AML-193 (cell line): ENCODE measurements at regions not wholly inside any gene's neighbourhood (a gene's known extent, or its start where the extent isn't known, plus 50 kb on each side); places are given as distances from the start of the nearest gene placed in this dataset.

ENCODE experiments used
- DNase-seq, 2 experiments: peaks; one replicate each; lab custom pipeline; 2025; lab: John Stamatoyannopoulos, UW

DNA sequence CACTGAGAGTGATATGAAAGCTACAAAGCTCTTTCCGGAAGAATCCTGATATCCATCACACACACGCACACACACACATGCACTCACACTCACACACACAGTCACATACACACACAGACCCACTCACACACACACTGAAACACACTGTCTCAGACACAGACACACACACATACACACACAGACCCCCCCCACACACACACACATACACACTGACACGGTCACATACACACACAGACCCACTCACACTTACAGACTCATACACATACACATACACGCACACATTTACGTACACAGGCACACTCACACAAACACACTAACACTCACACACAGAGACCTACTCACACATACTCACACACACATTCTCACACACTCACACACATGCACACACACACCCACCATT, 58.6 kb downstream of the LIG4 start:
- DNase-seq: no peak

DNA sequence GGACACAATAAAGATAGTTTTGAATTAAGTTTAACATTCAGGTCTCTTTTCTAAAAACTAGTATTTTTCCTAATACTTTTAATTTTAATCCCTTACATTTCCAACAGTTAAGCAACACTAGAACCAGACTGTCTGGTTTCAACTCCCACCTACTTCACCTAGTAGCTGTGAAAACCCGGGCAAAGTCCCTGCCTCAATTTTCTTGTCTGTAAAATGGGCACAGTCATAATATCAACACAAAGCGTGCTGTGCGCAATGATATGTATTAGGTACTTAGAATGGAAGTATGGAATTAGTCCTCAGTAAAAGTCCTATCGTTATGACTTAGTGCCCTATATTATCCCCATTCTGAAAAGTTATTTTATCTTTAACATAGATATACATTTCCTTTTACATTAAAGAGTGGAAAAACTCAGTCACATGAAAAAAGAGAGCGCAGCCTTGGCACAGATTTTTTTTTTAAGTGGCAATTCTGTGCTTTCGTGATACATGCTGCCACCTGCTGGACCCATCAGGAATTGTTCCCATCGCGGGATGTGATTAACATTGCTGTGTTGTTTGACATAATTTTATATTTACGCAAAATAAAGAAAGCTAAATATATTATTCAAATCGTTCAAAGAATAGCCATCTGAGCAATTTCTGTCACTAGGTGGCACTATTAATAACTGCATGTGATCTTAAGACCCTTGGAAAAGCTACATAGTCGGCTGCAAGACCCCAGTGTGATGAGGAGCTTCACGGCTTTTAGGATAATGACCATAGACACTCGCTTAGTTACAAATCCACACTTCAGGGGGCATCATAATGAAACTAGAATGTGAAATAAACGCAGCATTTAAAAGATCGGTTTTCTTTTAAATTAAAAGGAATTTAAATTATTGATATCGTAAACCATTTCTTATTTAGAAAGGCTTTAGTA, 59.9 kb downstream of the LIG4 start:
- DNase-seq: peak; percentile 30 to 35

DNA sequence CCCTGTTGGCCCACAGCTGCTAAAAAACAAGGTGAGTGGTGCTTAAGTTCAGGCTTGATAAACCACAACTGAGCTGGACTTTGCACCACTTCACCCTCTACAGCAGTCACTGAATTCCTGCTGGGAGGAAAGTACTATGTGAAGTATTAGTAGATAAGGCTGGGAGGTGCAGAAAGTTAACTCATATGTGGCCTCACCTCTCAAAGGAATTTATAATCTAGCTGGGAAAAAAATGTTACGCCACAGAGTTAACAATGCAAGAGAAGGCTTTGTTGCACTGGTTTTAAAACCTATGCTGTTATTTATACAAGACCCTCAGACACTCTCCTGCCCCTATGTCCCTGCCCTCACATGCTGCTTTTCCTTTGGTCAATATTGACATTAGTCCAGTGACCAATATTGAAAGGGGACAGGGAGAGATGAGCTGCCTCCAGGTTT, 60.9 kb downstream of the LIG4 start:
- DNase-seq: no peak

DNA sequence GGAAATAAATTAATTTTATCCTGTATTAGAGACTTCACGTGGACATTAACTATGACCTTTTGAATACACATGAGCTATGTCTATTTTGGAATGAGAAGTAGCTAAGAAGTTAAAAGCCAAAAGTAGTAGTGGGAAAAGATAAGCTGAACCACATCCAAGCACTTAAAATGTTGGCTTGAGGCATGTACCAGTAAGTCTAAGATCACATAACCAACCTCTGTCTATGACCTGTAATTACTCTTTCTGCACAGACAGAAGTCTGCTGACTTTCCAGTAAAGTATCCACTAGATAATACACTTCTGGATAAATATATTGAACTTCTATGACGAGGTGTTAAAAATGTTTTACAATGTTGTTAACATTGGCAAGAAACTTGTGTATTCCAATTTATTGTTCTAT, 68.7 kb downstream of the LIG4 start:
- no peak for DNase-seq

DNA sequence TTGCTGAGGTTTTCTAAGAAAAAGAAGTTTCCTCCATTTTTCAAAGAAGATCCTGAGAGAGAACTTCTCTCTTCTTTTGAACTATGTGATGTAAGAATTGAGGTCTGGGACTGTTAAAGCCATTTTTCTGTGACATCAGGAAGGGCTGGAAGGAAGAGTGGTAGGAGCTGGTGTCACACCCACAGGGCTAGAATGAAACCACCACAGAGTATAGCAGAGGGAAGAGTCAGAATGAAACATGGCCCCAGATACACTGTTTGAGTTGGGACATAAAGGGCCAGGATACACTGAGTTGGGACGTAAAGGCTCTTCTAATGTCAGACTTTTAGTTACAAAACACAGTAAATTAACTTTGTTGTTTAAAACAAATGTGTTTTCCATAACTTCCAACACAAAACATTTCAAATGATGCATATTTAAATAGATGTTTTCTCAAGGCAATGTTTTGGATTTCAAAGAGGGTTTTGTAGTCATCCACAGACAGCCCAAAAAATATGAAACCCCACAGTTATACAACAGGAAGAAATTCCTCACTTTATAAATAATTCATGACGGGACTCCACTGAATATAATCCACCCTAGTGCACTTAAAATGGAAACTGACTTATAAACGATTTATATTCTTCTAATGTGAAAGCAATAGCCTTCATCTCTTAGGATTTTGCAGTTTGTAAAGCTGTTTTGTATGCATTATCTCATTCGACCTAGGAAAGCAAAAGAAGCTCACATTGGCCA, 72.5 kb downstream of the LIG4 start:
- DNase-seq: no peak

DNA sequence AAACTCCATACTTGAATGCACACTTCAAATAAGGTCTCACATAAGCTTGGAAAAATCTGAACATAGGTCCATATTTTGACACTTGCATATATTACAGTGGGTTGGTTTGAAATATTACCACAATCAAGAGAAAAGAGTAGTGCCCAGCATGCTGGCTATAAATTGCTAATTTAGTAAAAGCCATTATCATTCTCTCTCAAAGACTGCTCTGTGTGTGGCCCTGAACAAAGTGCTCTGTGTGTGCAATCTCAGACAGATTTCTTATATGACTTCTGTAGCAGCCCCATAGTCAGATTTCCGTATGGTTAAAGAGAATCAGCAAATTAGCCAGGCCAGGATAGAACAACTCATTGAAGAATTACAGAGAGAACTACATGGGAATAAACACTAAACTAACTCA, 78.2 kb downstream of the LIG4 start:
- no peak for DNase-seq

DNA sequence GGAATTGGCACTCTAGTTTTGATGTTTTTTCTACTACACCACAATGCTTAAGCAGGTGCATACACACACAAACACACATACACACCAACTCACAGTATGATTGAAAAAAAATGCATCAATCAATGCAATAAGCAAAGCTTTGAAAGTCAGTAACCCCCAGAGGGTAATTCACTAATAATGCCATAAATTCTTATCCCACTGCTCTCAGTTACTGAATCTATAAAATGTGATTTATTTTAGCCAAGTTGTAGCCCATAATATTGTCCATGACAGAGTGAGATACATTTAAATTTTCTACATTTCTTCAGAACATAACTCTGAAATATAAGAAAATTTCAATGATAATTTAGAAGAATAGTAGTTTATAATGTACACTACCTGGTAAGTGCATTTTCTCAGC, 87.9 kb downstream of the LIG4 start:
- DNase-seq: no peak

DNA sequence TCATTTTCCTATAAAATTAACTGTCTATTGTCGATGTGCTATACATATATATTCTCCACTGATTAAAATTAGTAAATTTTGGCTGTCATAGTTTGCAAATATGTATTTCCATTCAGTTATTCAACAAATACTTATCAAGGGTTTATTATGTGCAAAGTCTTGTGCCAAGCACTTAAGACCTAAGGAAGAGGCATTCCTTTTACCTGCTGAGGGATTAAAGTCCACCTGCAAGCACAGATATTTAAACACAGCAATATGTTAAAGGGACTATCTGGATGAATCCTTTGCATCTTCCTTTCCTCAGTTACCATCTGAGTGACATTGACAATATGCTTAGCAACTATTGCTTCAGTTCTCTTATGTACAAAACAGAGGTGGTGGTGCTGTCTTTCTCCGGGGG, 89.3 kb downstream of the LIG4 start:
- DNase-seq: no peak

DNA sequence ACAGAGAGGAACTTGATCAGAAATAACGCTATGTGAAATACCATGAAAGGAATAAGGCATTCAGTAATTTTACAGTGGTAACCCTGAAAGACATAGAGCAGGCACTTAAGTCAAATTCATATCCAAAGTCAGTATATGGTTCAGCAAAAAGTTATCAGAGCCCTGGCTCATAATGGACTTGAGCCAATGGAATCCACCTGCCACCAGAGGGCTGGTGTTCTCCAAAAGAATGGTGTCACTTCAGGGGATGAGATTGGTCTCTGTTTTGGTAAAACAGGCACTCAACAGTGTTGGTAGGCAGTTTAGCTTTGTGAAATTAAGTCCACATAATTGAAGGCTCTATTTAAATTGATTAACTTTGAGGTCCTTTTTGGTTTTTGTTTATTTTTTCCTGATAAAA, 93.9 kb downstream of the LIG4 start:
- DNase-seq: no peak

DNA sequence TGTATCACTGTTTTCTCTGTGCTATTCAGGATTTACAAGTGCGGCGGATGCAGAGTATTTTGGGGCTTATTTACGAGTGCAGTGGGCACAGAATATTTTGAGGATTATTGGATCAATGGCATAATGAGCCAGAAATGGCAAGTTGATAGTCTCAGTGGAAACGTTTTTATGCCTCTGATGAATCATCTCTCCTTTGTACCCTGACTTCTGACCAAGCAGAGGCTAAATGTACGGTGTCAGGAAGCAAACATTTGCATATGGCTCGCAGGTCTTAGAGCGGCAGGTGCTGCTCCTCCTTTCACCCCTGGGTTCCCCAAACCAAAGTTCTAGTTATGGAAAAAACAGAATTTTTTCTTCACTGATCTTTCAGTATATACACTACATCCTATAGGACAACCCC, 94.5 kb downstream of the LIG4 start:
- no peak for DNase-seq

DNA sequence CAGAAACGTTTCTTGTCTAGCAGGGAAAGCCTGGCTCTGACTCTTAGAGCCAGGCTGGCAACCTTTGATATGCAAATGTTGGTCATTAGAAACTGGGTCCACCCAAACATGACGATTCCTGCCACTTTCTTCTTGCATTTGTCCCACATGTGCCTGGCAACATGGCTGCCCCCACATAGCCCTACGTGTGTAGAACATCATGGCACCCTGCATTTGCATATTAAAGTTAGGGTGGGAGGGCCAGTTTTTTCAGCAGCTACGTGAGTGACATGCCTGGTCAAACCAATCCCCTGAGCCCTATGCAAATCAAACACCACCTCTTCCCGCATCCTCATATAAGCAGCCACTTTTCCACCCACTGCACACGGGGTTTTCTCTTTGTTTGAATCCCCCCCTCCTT, 95.0 kb downstream of the LIG4 start:
- no peak for DNase-seq

DNA sequence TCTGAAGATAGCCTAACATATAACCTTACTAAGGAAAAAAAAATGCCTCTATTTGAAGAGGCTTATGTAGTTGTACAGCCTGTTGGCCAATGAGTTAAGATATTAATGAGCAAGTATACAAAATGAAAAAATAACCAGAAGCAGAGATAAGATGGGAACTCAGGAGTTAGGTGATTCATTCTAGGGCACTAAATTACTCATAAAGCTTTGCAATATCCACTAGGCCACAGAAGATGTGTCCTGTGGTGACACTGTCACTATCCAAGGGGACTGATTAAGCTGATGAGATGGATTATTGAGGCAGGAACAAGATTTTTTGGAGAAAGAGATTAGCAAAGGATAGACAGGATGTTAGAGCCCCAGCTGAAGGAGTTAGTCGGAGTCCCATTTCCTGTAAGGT, 99.6 kb downstream of the LIG4 start:
- DNase-seq: no peak

DNA sequence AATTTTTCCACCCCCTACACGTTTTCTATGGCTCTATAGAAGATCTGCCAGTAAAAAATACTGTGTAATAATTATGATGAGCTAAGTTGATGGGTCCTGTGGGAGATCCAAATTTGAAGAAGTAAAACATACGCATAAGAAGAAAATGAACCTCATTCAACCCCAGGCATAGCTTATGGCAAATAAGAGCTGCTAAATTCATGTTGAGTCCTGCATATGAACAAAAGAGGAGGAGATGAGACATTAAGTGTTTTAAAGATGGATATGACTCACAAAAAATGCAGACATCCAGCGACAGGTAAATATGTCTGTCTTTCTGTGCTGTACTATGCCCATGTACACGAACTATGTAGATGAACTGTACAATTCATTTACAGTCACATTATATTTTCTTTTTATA, 101.9 kb downstream of the LIG4 start:
- DNase-seq: no peak

DNA sequence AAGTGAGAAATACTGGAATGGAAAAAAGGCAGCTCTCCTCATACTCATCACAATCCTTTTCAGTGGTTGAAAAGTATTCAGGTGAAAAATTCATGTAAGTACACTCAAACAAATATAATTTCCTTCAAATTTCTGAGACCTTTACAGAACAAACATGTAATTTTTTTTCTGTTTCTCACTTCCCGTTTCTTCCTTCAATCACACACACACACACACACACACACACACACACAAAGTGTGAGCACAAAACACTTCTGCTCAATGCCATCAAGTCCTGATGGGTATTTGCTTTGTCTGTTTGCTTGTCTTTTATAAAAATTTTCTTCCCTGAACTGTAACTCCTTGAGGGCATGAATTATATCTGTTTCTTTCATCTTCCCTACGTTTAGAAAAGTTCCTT, 110.6 kb downstream of the LIG4 start:
- DNase-seq: no peak

DNA sequence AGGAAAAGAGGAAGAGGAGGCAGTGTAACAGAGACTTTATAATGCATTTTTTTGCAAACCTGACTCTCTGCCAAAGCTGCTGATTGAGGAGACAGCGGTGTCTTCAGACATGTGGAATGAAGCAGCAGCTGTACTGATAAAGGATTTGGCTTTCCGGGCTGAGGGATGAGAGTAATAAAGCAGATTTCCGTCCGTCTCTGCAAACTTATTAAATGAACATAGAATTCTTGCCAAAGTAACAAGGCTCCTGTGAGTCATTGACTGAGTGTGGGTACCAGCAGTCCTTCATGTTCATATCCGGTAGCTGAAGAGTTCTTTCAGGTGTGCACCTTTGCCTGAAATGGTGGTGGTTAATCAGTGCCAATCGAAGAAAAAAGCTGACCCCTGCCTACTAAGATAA, 112.6 kb downstream of the LIG4 start:
- DNase-seq: no peak

DNA sequence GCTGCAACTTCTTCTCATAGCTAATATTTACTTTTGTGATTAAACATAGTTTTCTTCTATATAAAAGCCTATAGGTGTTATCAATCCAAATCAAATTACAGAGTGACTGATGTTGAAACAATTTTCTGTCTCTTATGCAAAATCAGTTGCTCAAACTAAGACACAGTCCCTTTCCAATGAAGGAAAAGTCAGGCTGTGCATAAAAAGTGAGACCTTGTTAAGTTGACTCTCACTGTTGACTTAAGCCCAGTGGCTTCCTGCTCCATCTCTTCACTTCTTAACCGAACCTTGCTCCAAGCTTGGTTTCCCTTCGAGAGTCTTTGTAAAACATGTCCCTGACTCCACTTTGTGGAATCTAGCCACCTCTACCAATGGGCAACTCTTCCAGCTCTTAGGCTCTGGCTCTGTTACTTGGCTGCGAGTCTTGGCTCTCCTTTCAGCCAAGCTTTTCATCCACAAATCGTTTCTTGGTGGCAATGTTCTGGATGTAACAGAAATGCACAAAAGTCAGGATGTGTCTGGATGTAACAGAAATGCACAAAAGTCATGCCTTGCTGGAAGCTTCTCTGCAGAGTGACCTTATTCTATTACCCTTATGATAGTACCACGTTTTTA, 118.9 kb downstream of the LIG4 start:
- DNase-seq: no peak

DNA sequence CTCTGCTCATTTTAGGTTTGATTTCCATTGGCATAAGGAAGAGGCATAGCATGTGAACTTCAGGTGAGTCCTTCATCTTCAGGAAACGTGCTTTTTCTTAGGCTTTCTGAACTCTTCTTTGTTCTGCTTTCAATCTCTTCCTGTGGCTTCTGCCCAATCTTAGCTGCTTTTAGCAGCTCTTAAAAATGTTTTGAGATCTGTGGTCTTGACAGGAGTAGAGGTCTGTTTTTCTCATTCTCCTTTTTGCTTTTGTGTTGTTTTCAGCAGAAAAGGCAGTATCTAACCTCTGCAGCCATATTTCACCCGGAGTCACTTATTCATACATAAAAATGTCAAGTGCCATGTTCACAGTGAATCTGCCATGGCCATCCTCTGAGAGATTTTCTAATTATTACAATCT, 120.3 kb downstream of the LIG4 start:
- DNase-seq: no peak

DNA sequence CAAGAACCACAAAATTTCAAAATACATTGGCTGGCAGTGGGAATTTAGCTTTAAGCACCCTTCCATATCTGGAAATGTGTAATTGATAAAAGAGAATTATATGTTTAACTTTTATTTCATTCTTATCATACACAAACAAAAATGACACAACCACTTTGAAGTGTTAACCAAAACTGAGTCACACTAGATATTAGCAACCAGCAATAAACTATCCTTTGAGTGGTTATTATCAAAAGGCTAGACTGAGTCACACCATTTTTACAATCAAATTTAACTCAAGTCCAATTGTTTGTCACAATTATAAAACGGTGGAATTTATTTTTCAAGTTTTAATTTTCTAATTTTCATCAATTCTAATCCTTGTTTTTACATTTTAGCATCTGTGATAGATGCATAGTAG, 121.7 kb downstream of the LIG4 start:
- no peak for DNase-seq

DNA sequence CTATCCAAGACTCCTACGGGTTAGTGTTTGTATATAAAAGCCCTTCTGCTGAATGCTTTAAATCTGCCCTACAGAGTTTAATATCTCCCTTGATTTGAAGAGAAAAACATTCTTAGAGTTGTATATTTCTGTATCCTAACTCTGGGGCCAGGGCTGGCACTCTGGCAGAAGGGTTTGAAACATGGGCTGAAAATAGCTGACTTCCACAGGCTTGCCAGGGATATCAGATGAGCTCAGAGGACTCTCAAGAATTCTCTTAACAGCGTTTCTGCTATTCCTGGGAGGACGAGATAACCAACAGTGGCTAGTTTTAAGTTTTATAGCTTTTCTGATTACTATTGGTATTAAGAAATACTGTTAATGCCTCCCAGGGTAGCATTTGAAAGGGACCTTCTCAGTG, 127.5 kb downstream of the LIG4 start:
- no peak for DNase-seq

DNA sequence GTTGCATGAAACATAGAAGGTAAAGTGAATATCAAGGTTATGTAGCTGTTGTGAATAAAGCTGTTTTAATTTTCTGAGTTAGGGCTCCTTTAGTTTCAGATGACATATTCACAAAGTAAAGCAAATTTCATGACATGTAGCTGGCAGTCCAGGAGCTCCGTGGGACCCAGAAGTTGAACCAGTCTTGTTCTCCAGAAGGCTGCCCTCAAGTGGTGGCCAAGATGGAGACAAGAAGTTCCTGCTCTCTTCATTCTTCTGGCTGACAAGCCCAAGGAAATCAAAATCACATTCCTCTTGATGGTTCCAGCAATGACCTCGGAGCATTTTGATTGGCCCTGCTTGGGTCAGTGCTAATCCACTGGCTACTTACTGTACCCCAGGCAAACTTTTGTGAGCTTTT, 128.7 kb downstream of the LIG4 start:
- peak in 1 of 2 experiments; percentile 10 for DNase-seq

DNA sequence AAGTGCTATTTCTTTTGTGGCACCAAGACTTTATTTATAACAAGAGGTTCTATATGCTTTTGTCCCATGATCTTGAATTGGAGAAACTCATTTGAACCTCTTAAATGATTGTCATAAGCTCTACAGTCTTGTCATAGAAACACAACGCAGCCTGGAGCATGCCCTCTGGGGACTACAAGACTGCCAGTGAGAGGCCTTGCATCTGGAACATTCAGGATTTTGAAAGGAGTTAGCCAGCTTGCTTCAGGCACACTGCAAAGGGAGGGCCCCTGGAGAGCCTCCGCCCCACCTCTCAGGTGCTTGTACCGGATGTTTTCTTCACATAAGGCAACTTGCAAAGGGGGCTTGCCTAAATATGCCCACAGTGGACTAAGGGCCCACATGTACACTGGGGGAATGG, 130.5 kb downstream of the LIG4 start:
- DNase-seq: no peak

DNA sequence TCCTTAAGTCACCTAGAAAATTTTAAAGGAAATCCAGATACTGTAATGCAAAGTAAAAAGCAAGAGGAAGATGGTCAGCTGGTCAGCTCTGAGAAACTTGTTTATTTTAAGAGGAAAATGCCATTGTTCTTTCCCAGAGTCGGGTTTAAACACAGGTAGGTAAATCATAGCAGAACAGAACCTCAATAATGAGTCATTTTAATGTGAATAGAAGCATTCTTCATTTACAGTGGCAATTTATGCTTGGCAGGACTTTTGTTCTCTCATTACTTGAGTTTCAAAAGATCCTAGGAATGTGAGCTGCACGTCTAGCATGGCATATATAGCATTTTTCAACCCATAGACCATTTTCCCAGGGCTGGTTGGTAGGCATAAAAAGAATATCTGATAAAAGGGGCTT, 132.3 kb downstream of the LIG4 start:
- DNase-seq: no peak

DNA sequence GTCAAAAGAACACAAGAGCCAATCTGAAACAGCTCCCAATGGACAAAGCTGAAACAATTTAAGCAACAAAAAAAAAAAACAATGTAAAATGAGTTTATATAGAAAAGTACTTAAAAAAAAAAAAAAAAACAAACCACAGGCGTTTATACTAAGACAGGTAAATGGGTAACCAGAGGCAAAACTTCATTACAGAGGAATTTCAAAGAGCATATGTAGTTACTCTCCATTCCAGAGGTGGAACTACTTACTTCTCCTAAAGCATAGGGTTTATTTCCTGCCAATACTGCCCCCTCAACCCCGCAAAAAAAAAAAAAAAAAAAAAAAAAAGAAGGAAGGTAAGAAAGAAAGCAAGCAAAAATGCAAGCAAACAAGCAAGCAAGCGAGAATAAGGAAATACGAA, 132.9 kb downstream of the LIG4 start:
- DNase-seq: no peak
